ENCODE measurements at regions not wholly inside any gene's neighbourhood (a gene's known extent, or its start where the extent isn't known, plus 50 kb on each side); places are given as distances from the start of the nearest gene placed in this dataset.

DNA sequence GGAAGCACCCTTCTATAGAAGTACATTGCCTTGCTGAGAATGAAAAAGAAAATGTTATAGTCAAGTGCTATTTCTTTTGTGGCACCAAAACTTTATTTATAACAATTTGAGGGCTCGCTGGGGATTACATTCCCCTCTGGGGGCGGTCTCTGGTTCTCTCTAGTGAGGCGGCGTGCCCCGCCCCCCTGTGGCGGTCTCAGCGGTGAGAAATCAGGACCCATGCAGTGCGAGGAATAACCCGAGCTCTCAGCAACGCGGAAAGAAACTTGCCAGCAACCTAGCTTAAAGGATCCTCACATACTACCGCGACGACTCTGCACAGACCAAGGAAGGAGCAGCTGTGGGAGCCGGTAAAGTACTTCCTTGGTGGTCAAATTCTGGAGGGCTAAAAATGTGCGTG lies 83.4 kb upstream of the SHISA3 start:
- ATAC-seq (peak; percentile 46), DNase-seq (ENCODE audit: low spot score) (peak; percentile 43)
- POLR2A ChIA-PET, result no interaction called here
- no peak for TF ChIP-seq NR1H2 (CRISPR knock-in tag; IDR thresholded peaks at IDR 0.05)
- peak; percentile 53 for TF ChIP-seq ZNF423 (CRISPR knock-in tag; IDR thresholded peaks at IDR 0.05)
- TF ChIP-seq SMAD4 (CRISPR knock-in tag; IDR thresholded peaks at IDR 0.05), result no peak
- Mint-ChIP-seq H3K27me3 (ENCODE audit: low read depth) (peaks cover 13% of the 10 kb centered on the region), H3K27ac (no peak overlapping the region), H3K4me1 (peaks cover 67% of the 10 kb centered on the region), H3K36me3 (peaks cover 13% of the 10 kb centered on the region), H3K4me3 (no peak overlapping the region), H3K9me3 (peaks cover 18% of the 10 kb centered on the region)
- CTCF ChIA-PET, result interaction anchor here (2.2 kb wide), 1 partner anchor 26 kb away, joined by 4 read pairs; no protein-coding TSS in a partner anchor

DNA sequence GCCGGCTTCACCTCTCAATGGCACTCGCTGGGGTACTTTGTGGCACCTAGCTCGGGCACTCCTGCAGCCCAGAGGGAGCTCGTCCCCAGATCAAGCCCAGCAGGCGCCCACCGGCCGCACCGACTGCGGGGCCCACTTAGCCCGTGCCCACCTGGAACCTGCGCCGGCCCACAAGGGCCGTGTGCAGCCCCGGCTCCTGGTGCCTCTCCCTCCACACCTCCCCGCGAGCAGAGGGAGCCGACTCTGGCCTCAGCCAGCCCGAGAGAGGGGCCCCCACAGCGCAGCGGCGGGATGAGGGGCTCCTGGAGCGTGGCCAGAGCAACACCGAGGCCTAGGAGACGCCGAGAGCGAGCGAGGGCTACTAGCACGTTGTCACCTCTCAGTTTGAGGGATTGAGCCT lies 82.1 kb upstream of the SHISA3 start:
- ATAC-seq (no peak), DNase-seq (ENCODE audit: low spot score) (no peak)
- Mint-ChIP-seq H3K36me3 (peaks cover 13% of the 10 kb centered on the region), H3K27me3 (ENCODE audit: low read depth) (peaks cover 13% of the 10 kb centered on the region), H3K27ac (no peak overlapping the region), H3K4me3 (no peak overlapping the region), H3K9me3 (peaks cover 21% of the 10 kb centered on the region), H3K4me1 (peaks cover 61% of the 10 kb centered on the region)
- POLR2A ChIA-PET, result no interaction called here
- CTCF ChIA-PET, result interaction anchor here (1.0 to 2.2 kb wide), 2 partner anchors 20 to 25 kb away, joined by 3 to 4 read pairs; no protein-coding TSS in a partner anchor
- TF ChIP-seq MYBL2 (CRISPR knock-in tag; IDR thresholded peaks at IDR 0.05) (no peak), ATF1 (CRISPR knock-in tag; IDR thresholded peaks at IDR 0.05) (no peak), EMX1 (CRISPR knock-in tag; IDR thresholded peaks at IDR 0.05) (no peak)
- TF ChIP-seq, protein P1, sequence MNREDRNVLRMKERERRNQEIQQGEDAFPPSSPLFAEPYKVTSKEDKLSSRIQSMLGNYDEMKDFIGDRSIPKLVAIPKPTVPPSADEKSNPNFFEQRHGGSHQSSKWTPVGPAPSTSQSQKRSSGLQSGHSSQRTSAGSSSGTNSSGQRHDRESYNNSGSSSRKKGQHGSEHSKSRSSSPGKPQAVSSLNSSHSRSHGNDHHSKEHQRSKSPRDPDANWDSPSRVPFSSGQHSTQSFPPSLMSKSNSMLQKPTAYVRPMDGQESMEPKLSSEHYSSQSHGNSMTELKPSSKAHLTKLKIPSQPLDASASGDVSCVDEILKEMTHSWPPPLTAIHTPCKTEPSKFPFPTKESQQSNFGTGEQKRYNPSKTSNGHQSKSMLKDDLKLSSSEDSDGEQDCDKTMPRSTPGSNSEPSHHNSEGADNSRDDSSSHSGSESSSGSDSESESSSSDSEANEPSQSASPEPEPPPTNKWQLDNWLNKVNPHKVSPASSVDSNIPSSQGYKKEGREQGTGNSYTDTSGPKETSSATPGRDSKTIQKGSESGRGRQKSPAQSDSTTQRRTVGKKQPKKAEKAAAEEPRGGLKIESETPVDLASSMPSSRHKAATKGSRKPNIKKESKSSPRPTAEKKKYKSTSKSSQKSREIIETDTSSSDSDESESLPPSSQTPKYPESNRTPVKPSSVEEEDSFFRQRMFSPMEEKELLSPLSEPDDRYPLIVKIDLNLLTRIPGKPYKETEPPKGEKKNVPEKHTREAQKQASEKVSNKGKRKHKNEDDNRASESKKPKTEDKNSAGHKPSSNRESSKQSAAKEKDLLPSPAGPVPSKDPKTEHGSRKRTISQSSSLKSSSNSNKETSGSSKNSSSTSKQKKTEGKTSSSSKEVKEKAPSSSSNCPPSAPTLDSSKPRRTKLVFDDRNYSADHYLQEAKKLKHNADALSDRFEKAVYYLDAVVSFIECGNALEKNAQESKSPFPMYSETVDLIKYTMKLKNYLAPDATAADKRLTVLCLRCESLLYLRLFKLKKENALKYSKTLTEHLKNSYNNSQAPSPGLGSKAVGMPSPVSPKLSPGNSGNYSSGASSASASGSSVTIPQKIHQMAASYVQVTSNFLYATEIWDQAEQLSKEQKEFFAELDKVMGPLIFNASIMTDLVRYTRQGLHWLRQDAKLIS (CRISPR knock-in tag; IDR thresholded peaks at IDR 0.05; ENCODE audit: borderline replicate concordance), result no peak

DNA sequence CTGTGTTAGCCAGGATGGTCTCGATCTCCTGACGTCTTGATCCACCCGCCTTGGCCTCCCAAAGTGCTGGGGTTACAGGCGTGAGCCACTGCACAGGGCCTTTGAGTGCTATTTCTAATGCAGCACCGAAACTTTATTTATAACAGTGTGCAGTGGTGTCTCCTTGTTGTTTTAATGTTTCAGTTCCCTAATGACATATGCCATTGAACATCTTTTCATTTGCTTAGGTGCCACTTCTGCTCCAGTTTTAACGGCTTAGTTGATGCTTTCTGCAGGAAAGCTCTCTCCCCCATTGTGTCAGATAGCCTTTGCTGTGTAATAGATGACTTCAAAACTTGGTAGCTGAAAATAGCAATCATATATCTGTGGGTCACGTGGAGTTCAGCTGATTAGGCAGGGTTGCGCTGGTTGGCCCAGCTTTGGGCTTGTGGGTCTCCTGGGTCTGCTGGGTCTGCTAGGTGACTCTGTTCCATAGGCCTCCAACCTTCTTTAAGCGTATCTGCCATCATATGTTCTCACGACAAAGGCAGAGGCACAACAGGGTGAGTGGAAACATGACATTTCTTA lies 76.4 kb upstream of the SHISA3 start:
- TF ChIP-seq ZNF396 (CRISPR knock-in tag; IDR thresholded peaks at IDR 0.05; ENCODE audit: borderline replicate concordance) (no peak), HMGA2 (CRISPR knock-in tag; IDR thresholded peaks at IDR 0.05) (no peak), SP1 (CRISPR knock-in tag; conservative IDR thresholded peaks at IDR 0.05) (no peak), SOX15 (CRISPR knock-in tag; IDR thresholded peaks at IDR 0.05) (no peak), ETV6 (CRISPR knock-in tag; IDR thresholded peaks at IDR 0.05) (no peak), ZNF263 (CRISPR knock-in tag; IDR thresholded peaks at IDR 0.05; ENCODE audit: low read depth) (no peak), EMX1 (CRISPR knock-in tag; IDR thresholded peaks at IDR 0.05) (no peak), JUN (CRISPR knock-in tag; IDR thresholded peaks at IDR 0.05) (no peak), ZBTB21 (CRISPR knock-in tag; IDR thresholded peaks at IDR 0.05; ENCODE audit: borderline replicate concordance) (no peak)
- TF ChIP-seq, protein P2, sequence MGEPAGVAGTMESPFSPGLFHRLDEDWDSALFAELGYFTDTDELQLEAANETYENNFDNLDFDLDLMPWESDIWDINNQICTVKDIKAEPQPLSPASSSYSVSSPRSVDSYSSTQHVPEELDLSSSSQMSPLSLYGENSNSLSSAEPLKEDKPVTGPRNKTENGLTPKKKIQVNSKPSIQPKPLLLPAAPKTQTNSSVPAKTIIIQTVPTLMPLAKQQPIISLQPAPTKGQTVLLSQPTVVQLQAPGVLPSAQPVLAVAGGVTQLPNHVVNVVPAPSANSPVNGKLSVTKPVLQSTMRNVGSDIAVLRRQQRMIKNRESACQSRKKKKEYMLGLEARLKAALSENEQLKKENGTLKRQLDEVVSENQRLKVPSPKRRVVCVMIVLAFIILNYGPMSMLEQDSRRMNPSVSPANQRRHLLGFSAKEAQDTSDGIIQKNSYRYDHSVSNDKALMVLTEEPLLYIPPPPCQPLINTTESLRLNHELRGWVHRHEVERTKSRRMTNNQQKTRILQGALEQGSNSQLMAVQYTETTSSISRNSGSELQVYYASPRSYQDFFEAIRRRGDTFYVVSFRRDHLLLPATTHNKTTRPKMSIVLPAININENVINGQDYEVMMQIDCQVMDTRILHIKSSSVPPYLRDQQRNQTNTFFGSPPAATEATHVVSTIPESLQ (CRISPR knock-in tag; IDR thresholded peaks at IDR 0.05), result no peak
- TF ChIP-seq, protein P3, sequence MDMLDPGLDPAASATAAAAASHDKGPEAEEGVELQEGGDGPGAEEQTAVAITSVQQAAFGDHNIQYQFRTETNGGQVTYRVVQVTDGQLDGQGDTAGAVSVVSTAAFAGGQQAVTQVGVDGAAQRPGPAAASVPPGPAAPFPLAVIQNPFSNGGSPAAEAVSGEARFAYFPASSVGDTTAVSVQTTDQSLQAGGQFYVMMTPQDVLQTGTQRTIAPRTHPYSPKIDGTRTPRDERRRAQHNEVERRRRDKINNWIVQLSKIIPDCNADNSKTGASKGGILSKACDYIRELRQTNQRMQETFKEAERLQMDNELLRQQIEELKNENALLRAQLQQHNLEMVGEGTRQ (CRISPR knock-in tag; IDR thresholded peaks at IDR 0.05), result no peak
- TF ChIP-seq, protein P4, sequence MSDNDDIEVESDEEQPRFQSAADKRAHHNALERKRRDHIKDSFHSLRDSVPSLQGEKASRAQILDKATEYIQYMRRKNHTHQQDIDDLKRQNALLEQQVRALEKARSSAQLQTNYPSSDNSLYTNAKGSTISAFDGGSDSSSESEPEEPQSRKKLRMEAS (CRISPR knock-in tag; IDR thresholded peaks at IDR 0.05), result no peak
- TF ChIP-seq, protein P5, sequence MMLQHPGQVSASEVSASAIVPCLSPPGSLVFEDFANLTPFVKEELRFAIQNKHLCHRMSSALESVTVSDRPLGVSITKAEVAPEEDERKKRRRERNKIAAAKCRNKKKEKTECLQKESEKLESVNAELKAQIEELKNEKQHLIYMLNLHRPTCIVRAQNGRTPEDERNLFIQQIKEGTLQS (CRISPR knock-in tag; conservative IDR thresholded peaks at IDR 0.05), result no peak
- peaks cover 18% of the 10 kb centered on the region for H3K9me3 Mint-ChIP-seq
- no peak for DNase-seq (ENCODE audit: low spot score)
- H3K36me3 Mint-ChIP-seq, result no peaks in the 10 kb centered on the region
- CTCF ChIA-PET, result no interaction called here
- ATAC-seq, result no peak
- H3K27ac Mint-ChIP-seq, result 0 out of 2 replicates have a peak overlapping the region, but pooled peaks have one; percentile 26
- peaks cover 37% of the 10 kb centered on the region for H3K4me1 Mint-ChIP-seq
- no peak overlapping the region for H3K4me3 Mint-ChIP-seq
- peaks cover 3% of the 10 kb centered on the region; the same call in 1 of the 2 replicates for H3K27me3 Mint-ChIP-seq (ENCODE audit: low read depth)
- POLR2A ChIA-PET, result no interaction called here

All from WTC11 (cell line).